OCI-LY7 (cell line): ENCODE measurements at regions not wholly inside any gene's neighbourhood (a gene's known extent, or its start where the extent isn't known, plus 50 kb on each side); places are given as distances from the start of the nearest gene placed in this dataset.

Experiments used
- BruUV-seq: library from RNA; stranded (reverse); fragments of 400-500 nt; replicated peaks from 2 replicates; lab custom pipeline; 2021; lab: Mats Ljungman, UMichigan
- CTCF ChIA-PET: fragments of 300-600 bp; sonication (Branson Sonifier 250); formaldehyde crosslinking; loops from one replicate; lab custom pipeline; 2022; ENCODE audit warnings: antibody characterized with exemption; ENCODE audit not compliant: unreplicated experiment; lab: Charles Lee
- POLR2A ChIA-PET: fragments of 300-600 bp; sonication (Branson Sonifier 250); formaldehyde crosslinking; loops from one replicate; lab custom pipeline; 2022; ENCODE audit warnings: antibody characterized with exemption; lab: Charles Lee
- DNase-seq: peaks from one replicate; pipeline ENCODE4 v3.0.0-alpha.2; 2015; ENCODE audit warnings: low spot score
- H2AFZ ChIP-seq: fragments of 200-600 bp; sonication (generic), shearing (Covaris generic); 2 replicates; pipeline ENCODE4 v1.6.1; 2014; ENCODE audit warnings: mild to moderate bottlenecking, antibody characterized with exemption, low read length, moderate library complexity
- H3K27ac ChIP-seq: fragments of 200-600 bp; sonication (generic); 2 replicates; pipeline ENCODE4 v1.5.1; 2014; ENCODE audit warnings: mixed run types, low read depth, mild to moderate bottlenecking, moderate library complexity, low read length, inconsistent platforms; ENCODE audit not compliant: poor library complexity, severe bottlenecking
- H3K36me3 ChIP-seq: fragments of 200-600 bp; sonication (generic); 2 replicates; pipeline ENCODE4 v1.6.1; 2014; ENCODE audit warnings: mild to moderate bottlenecking, antibody characterized with exemption, low read length, moderate library complexity, mixed read lengths; ENCODE audit not compliant: insufficient read depth
- H3K4me1 ChIP-seq: fragments of 200-600 bp; sonication (generic); 2 replicates; pipeline ENCODE4 v1.5.1; 2014; ENCODE audit warnings: mild to moderate bottlenecking, low read length; ENCODE audit not compliant: insufficient read depth, poor library complexity, severe bottlenecking
- H3K4me2 ChIP-seq: fragments of 200-600 bp; sonication (generic); 2 replicates; pipeline ENCODE4 v1.6.1; 2014; ENCODE audit warnings: mild to moderate bottlenecking, low read length
- H3K4me3 ChIP-seq: fragments of 200-600 bp; sonication (generic); 2 replicates; pipeline ENCODE4 v1.5.1; 2014; ENCODE audit warnings: mild to moderate bottlenecking, low read depth, low read length; ENCODE audit not compliant: poor library complexity, severe bottlenecking
- H3K79me2 ChIP-seq: fragments of 200-600 bp; sonication (generic); 2 replicates; pipeline ENCODE4 v1.6.1; 2016; ENCODE audit warnings: low read depth, mild to moderate bottlenecking, low read length, moderate library complexity, mixed read lengths; ENCODE audit not compliant: insufficient read depth
- H3K9me2 ChIP-seq: fragments of 200-600 bp; sonication (generic); 2 replicates; pipeline ENCODE4 v1.6.1; 2016; ENCODE audit warnings: mild to moderate bottlenecking, low read length, mixed read lengths; ENCODE audit not compliant: insufficient read depth
- H3K9me3 ChIP-seq: fragments of 200-600 bp; sonication (generic); 2 replicates; pipeline ENCODE4 v1.6.1; 2014; ENCODE audit warnings: mild to moderate bottlenecking, mixed run types, low read length, mixed read lengths
- H4K20me1 ChIP-seq: fragments of 200-600 bp; sonication (generic); 2 replicates; pipeline ENCODE4 v1.6.1; 2014; ENCODE audit warnings: mild to moderate bottlenecking, antibody characterized with exemption, low read length, moderate library complexity, mixed read lengths; ENCODE audit not compliant: insufficient read depth
- EZH2phosphoT487 ChIP-seq: fragments of 200-600 bp; sonication (generic); IDR thresholded peaks from 2 replicates; pipeline ENCODE4 v1.6.1; 2018; ENCODE audit warnings: low read depth, borderline replicate concordance, mild to moderate bottlenecking, mixed run types, antibody characterized with exemption, low read length, moderate library complexity, mixed read lengths
- intact Hi-C: fragments of 100-400 bp; cut with micrococcal nuclease; formaldehyde crosslinking; loops from one replicate; pipeline ENCODE4 v1.10.0; 2022; ENCODE audit not compliant: unreplicated experiment
- TF ChIP-seq, protein P1 (sequence below): fragments of 200-600 bp; sonication (generic); conservative IDR thresholded peaks from 2 replicates; pipeline ENCODE4 v1.5.1; 2014; ENCODE audit warnings: mild to moderate bottlenecking, antibody characterized with exemption, low read length, moderate library complexity, mixed read lengths

DNA sequence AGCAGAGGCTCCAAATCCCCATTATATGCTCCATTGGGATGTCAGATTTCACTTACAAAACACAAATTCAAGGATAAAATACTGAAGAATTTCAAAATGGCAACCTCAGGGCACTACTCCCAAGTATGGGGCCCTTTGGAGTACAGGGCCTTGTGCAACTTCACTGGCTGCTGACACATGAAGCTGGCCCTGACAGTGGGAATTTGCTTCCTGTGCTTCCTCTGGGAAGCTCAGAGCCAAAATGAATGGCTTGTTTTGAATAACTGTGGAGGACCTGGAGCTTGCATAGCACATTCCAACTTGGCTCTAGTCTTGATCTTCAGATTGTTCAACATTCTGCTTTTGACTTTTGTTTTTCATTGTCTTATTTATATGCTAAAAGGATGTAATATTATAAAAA lies 52.3 kb upstream of the HNF1B start:
- Histone ChIP-seq H3K4me1 (no peaks in the 10 kb centered on the region), H3K4me3 (no peak overlapping the region), H3K27ac (no peak overlapping the region), H3K4me2 (no peak overlapping the region), H3K36me3 (no peaks in the 10 kb centered on the region), H4K20me1 (no peaks in the 10 kb centered on the region), H3K9me2 (no peaks in the 10 kb centered on the region; the same call in 1 of the 2 replicates), H3K79me2 (no peaks in the 10 kb centered on the region), H2AFZ (no peak overlapping the region), H3K9me3 (no peaks in the 10 kb centered on the region)
- ChIA-PET CTCF (no interaction called here), POLR2A (no interaction called here)
- BruUV-seq, result no TSS peak
- no peak for DNase-seq
- TF ChIP-seq EZH2phosphoT487, result no peak
- TF ChIP-seq, protein P1, sequence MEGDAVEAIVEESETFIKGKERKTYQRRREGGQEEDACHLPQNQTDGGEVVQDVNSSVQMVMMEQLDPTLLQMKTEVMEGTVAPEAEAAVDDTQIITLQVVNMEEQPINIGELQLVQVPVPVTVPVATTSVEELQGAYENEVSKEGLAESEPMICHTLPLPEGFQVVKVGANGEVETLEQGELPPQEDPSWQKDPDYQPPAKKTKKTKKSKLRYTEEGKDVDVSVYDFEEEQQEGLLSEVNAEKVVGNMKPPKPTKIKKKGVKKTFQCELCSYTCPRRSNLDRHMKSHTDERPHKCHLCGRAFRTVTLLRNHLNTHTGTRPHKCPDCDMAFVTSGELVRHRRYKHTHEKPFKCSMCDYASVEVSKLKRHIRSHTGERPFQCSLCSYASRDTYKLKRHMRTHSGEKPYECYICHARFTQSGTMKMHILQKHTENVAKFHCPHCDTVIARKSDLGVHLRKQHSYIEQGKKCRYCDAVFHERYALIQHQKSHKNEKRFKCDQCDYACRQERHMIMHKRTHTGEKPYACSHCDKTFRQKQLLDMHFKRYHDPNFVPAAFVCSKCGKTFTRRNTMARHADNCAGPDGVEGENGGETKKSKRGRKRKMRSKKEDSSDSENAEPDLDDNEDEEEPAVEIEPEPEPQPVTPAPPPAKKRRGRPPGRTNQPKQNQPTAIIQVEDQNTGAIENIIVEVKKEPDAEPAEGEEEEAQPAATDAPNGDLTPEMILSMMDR, result no peak
- intact Hi-C loops, result no loop called here

DNA sequence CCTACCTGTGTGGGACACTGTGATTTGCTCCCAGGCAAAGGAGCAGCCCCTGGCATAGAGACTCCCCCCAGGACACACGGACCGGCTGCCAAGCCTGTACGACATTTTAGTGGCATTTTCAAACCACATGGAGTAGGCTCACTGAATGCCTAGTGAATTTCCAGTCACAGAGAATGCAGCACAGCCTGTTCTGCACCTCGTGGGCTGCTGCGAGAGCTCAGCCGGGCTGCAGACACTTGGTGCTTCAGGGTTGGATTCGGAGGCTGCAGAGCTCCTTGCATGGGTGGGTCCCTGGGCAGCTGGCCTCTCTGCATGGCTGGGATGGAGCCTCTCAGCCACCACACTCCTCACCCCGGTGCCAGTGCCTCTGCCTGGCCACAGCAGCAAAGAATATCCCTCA lies 51.2 kb upstream of the HNF1B start:
- H3K9me3 ChIP-seq, result no peaks in the 10 kb centered on the region
- no peaks in the 10 kb centered on the region for H4K20me1 ChIP-seq
- no TSS peak for BruUV-seq
- no peaks in the 10 kb centered on the region; the same call in 1 of the 2 replicates for H3K9me2 ChIP-seq
- no peak overlapping the region for H3K4me3 ChIP-seq
- ChIA-PET CTCF (no interaction called here), POLR2A (no interaction called here)
- TF ChIP-seq, protein P1, result no peak
- no peak for TF ChIP-seq EZH2phosphoT487
- DNase-seq, result no peak
- H3K4me2 ChIP-seq, result no peak overlapping the region
- no peaks in the 10 kb centered on the region for H3K4me1 ChIP-seq
- H3K27ac ChIP-seq, result no peak overlapping the region
- H2AFZ ChIP-seq, result no peak overlapping the region
- no peaks in the 10 kb centered on the region for H3K79me2 ChIP-seq
- H3K36me3 ChIP-seq, result no peaks in the 10 kb centered on the region
- intact Hi-C loops, result no loop called here
